HepG2 (cell line): ENCODE measurements at regions not wholly inside any gene's neighbourhood (a gene's known extent, or its start where the extent isn't known, plus 50 kb on each side); places are given as distances from the start of the nearest gene placed in this dataset.

ENCODE experiments used
- ATAC-seq: fragments of 200-7000 bp; cut with Tn5 transposase; 3 replicates; pipeline ENCODE4 v1.9.1; 2020; ENCODE audit warnings: mild to moderate bottlenecking, moderate library complexity
- BruUV-seq: library from RNA; stranded (reverse); fragments of 400-500 nt; replicated peaks from 2 replicates; lab custom pipeline; 2021; lab: Mats Ljungman, UMichigan
- CTCF ChIA-PET: fragments of 300-600 bp; formaldehyde crosslinking; extraction: SDS; loops from one replicate; lab custom pipeline; 2021; ENCODE audit warnings: low total read pairs, inconsistent platforms, low intra/inter-chr PET ratio; lab: Yijun Ruan, JAX
- POLR2A ChIA-PET: fragments of 350-600 bp; sonication (Branson Sonifier 250); formaldehyde crosslinking; loops from one replicate; lab custom pipeline; 2020; ENCODE audit warnings: antibody characterized with exemption, inconsistent platforms; lab: Yijun Ruan, JAX
- DNase-seq: peaks from one replicate; pipeline ENCODE4 v3.0.0-alpha.2; 2015; ENCODE audit warnings: low spot score
- FAIRE-seq: peaks from 3 replicates; lab custom pipeline; 2011; peaks lifted over from hg19 to GRCh38; lab: Jason Lieb, UNC
- H2AFZ ChIP-seq: one replicate; pipeline ENCODE4 v1.6.1; 2011; ENCODE audit warnings: low read length, inconsistent platforms
- H3K27ac ChIP-seq: fragments of 300-600 bp; 3 replicates; pipeline ENCODE4 v1.8.0; 2011; ENCODE audit warnings: mixed run types, mild to moderate bottlenecking, mixed read lengths, low read length, inconsistent platforms; ENCODE audit not compliant: insufficient read depth; ENCODE audit errors: extremely low read length
- H3K27me3 ChIP-seq, 2 experiments: fragments of 200-600 bp in 1 of 2; 2 replicates in 1 of 2; 3 replicates in 1 of 2; pipeline versions ENCODE4 v1.6.0 to v1.8.0; 2011; ENCODE audit warnings: low read length in 2 of 2, mild to moderate bottlenecking in 2 of 2, moderate library complexity in 2 of 2, inconsistent platforms in 1 of 2; ENCODE audit not compliant: insufficient read depth in 2 of 2, control insufficient read depth in 1 of 2
- H3K36me3 ChIP-seq, 2 experiments: fragments of 200-600 bp in 1 of 2; replicated peaks in 1 of 2; 2 replicates in 1 of 2; 3 replicates in 1 of 2; pipeline versions ENCODE4 v1.5.1 to v1.8.0; 2011; ENCODE audit warnings: low read length in 2 of 2, inconsistent platforms in 1 of 2; ENCODE audit not compliant: insufficient read depth in 2 of 2, control insufficient read depth in 1 of 2
- H3K4me1 ChIP-seq: 2 replicates; pipeline ENCODE4 v1.5.1; 2012; ENCODE audit warnings: low read length, inconsistent platforms; ENCODE audit not compliant: insufficient read depth
- H3K4me2 ChIP-seq: 2 replicates; pipeline ENCODE4 v1.6.0; 2011; ENCODE audit warnings: low read depth, low read length, inconsistent platforms
- H3K4me3 ChIP-seq, 3 experiments: fragments of 200-600 bp in 1 of 3; sonication (generic), shearing (Covaris generic) in 1 of 3; replicated peaks in 1 of 3; 2 replicates each; pipeline ENCODE4 v1.5.1; 2011 to 2016; ENCODE audit warnings: low read length in 3 of 3, inconsistent platforms in 2 of 3, low read depth in 2 of 3, mild to moderate bottlenecking in 2 of 3, control low read depth in 1 of 3, mixed read lengths in 1 of 3; ENCODE audit not compliant: insufficient read depth in 1 of 3
- H3K79me2 ChIP-seq: one replicate; pipeline ENCODE4 v1.6.1; 2011; ENCODE audit warnings: low read length, inconsistent platforms; ENCODE audit not compliant: insufficient read depth
- H3K9ac ChIP-seq: 2 replicates; pipeline ENCODE4 v1.6.0; 2011; ENCODE audit warnings: mild to moderate bottlenecking, low read depth, low read length, inconsistent platforms; ENCODE audit not compliant: insufficient read depth
- H3K9me3 ChIP-seq: 2 replicates; pipeline ENCODE4 v1.5.1; 2012; ENCODE audit warnings: mild to moderate bottlenecking, low read length
- H4K20me1 ChIP-seq: 2 replicates; pipeline ENCODE4 v1.6.0; 2011; ENCODE audit warnings: inconsistent platforms, mild to moderate bottlenecking, low read length, moderate library complexity; ENCODE audit not compliant: insufficient read depth
- ATF6 ChIP-seq: sonication (generic); formaldehyde crosslinking; conservative IDR thresholded peaks from 2 replicates; pipeline ENCODE4 v1.4.0; 2020; ENCODE audit warnings: missing genetic modification reagents
- ELF3 ChIP-seq: IDR thresholded peaks from 2 replicates; pipeline ENCODE4 v1.6.1; 2016; ENCODE audit warnings: missing genetic modification reagents, missing compliant biosample characterization
- FOSL1 ChIP-seq: sonication (generic); formaldehyde crosslinking; IDR thresholded peaks from 2 replicates; pipeline ENCODE4 v1.9.0; 2021; ENCODE audit warnings: missing genetic modification reagents, borderline replicate concordance
- FOXO4 ChIP-seq: sonication (generic); formaldehyde crosslinking; conservative IDR thresholded peaks from 2 replicates; pipeline ENCODE4 v1.8.1; 2023; ENCODE audit warnings: missing genetic modification reagents
- HNF4A ChIP-seq: sonication (generic); formaldehyde crosslinking; IDR thresholded peaks from 2 replicates; pipeline ENCODE4 v1.4.0; 2020; ENCODE audit warnings: missing genetic modification reagents
- IKZF4 ChIP-seq: sonication (generic); formaldehyde crosslinking; IDR thresholded peaks from 2 replicates; pipeline ENCODE4 v1.5.1; 2020; ENCODE audit warnings: borderline replicate concordance, mild to moderate bottlenecking, low read depth, missing genetic modification reagents; ENCODE audit errors: not compliant biosample characterization
- RAD21 ChIP-seq: fragments of 450-650 bp; formaldehyde crosslinking; IDR thresholded peaks from 2 replicates; pipeline ENCODE4 v1.5.0; 2020; ENCODE audit warnings: mild to moderate bottlenecking
- RCOR2 ChIP-seq: IDR thresholded peaks from 2 replicates; pipeline ENCODE4 v1.6.1; 2016; ENCODE audit warnings: missing biosample characterization, missing genetic modification reagents
- SMC3 ChIP-seq: IDR thresholded peaks from 2 replicates; pipeline ENCODE4 v1.6.1; 2011; ENCODE audit warnings: low read length, improper control_type of control experiment
- SMYD3 ChIP-seq: sonication (generic); formaldehyde crosslinking; IDR thresholded peaks from 2 replicates; pipeline ENCODE4 v1.8.1; 2023; ENCODE audit warnings: mild to moderate bottlenecking, missing genetic modification reagents
- SNAI1 ChIP-seq: sonication (generic); formaldehyde crosslinking; IDR thresholded peaks from 2 replicates; pipeline ENCODE4 v1.5.0; 2020; ENCODE audit warnings: mild to moderate bottlenecking, missing genetic modification reagents, borderline replicate concordance
- TFDP1 ChIP-seq: IDR thresholded peaks from 2 replicates; pipeline ENCODE4 v1.6.1; 2016; ENCODE audit warnings: missing compliant biosample characterization, missing genetic modification reagents, borderline replicate concordance
- ZNF3 ChIP-seq: IDR thresholded peaks from 2 replicates; pipeline ENCODE4 v1.7.0; 2017; ENCODE audit warnings: inconsistent platforms
- ZNF749 ChIP-seq: sonication (generic); formaldehyde crosslinking; IDR thresholded peaks from 2 replicates; pipeline ENCODE4 v1.8.0; 2022; ENCODE audit warnings: mild to moderate bottlenecking, missing genetic modification reagents, moderate library complexity, borderline replicate concordance
- WGBS: methylation state at CpG from one replicate; pipeline ENCODE4 v1.1.6; 2017; ENCODE audit warnings: low lambda C conversion rate; 5-methylcytosine and 5-hydroxymethylcytosine counted together
- in situ Hi-C: cut with HindIII; loops from 2 replicates; pipeline ENCODE4 v1.10.0; 2017; ENCODE audit warnings: low pct_unique_long_range_greater_than_20kb; ENCODE audit not compliant: extremely low pct_ligation_motif_present
- intact Hi-C: fragments of 100-400 bp; cut with micrococcal nuclease; formaldehyde crosslinking; loops from one replicate; pipeline ENCODE4 v1.10.0; 2022; ENCODE audit not compliant: unreplicated experiment
- TF ChIP-seq, protein P1 (sequence below): sonication (generic); formaldehyde crosslinking; IDR thresholded peaks from 2 replicates; pipeline ENCODE4 v1.5.0; 2020; ENCODE audit warnings: missing genetic modification reagents, mild to moderate bottlenecking, borderline replicate concordance

DNA sequence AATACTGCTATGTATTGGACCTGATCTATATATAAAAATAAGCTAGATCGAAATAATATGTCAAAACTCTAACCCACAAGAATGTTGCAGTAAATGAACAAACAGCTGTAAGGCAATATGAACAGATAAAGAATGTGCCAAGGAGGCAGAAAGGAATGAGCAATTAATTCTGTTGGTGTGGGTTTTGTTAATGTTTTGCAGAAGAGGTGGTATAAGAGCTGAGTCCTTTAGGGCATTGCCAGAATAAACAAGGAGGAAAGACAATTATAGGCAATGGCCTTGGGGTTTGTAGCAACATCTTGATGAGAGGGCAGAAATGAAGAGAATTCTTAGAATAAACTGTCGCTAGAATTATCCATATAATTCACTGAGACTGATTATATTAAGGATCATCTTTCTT, 240.9 kb upstream of the GULP1 start:
- intact Hi-C loops (no loop called here), in situ Hi-C loops (no loop called here)
- Histone ChIP-seq H3K4me3 (no peak overlapping the region), H3K9me3 (no peaks in the 10 kb centered on the region), H3K4me2 (no peak overlapping the region), H3K27me3 (no peaks in the 10 kb centered on the region), H3K27ac (no peak overlapping the region), H3K79me2 (no peaks in the 10 kb centered on the region), H2AFZ (no peak overlapping the region), H3K9ac (no peak overlapping the region), H4K20me1 (no peaks in the 10 kb centered on the region), H3K4me1 (no peaks in the 10 kb centered on the region), H3K36me3 (no peaks in the 10 kb centered on the region)
- CTCF ChIA-PET = no interaction called here
- TF ChIP-seq FOSL1 (CRISPR knock-in tag) (no peak), ATF6 (CRISPR knock-in tag) (no peak), RAD21 (CRISPR knock-in tag) (no peak), SMC3 (no peak), ZNF3 (CRISPR knock-in tag) (no peak), ZNF749 (CRISPR knock-in tag) (no peak), ELF3 (no peak), IKZF4 (CRISPR knock-in tag) (no peak), FOXO4 (CRISPR knock-in tag) (no peak), TFDP1 (CRISPR knock-in tag) (no peak), SMYD3 (CRISPR knock-in tag) (no peak), HNF4A (CRISPR knock-in tag) (no peak), RCOR2 (no peak), SNAI1 (CRISPR knock-in tag) (no peak)
- TF ChIP-seq, protein P1, sequence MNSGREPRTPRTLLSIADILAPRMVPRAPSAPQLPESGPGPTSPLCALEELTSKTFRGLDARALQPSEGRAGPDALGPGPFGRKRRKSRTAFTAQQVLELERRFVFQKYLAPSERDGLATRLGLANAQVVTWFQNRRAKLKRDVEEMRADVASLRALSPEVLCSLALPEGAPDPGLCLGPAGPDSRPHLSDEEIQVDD (CRISPR knock-in tag) = no peak
- BruUV-seq = no TSS peak
- POLR2A ChIA-PET = no interaction called here
- ATAC-seq = no peak
- WGBS = 2% methylated on average over 2 of the region's 2 CpGs
- no peak for DNase-seq
- FAIRE-seq = no peak
